ENCODE measurements at regions not wholly inside any gene's neighbourhood (a gene's known extent, or its start where the extent isn't known, plus 50 kb on each side); places are given as distances from the start of the nearest gene placed in this dataset.

GRCh38 chr1:209364716-209365115 is 218.8 kb upstream of the CAMK1G start:
- no peak for DNase-seq

GRCh38 chr1:209367061-209367772 is 216.3 kb upstream of the CAMK1G start:
- DNase-seq: no peak

- DNase-seq: peak; percentile 69
Observed at GRCh38 chr1:209368864-209369598, 214.5 kb upstream of the CAMK1G start.

GRCh38 chr1:209370241-209370995 is 213.1 kb upstream of the CAMK1G start:
- no peak for DNase-seq

GRCh38 chr1:209375097-209375496 is 208.4 kb upstream of the CAMK1G start:
- no peak for DNase-seq

- no peak for DNase-seq
Observed at GRCh38 chr1:209375671-209376365, 207.7 kb upstream of the CAMK1G start.

- DNase-seq: no peak
Observed at GRCh38 chr1:209376774-209377173, 206.7 kb upstream of the CAMK1G start.

GRCh38 chr1:209377995-209378394 is 205.5 kb upstream of the CAMK1G start:
- DNase-seq: no peak

GRCh38 chr1:209379280-209379679 is 204.2 kb upstream of the CAMK1G start:
- no peak for DNase-seq

- DNase-seq: no peak
Observed at GRCh38 chr1:209380420-209380819, 203.1 kb upstream of the CAMK1G start.

- DNase-seq: no peak
Observed at GRCh38 chr1:209382231-209383100, 201.0 kb upstream of the CAMK1G start.

- DNase-seq: no peak
Observed at GRCh38 chr1:209383422-209383821, 200.1 kb upstream of the CAMK1G start.

GRCh38 chr1:209383907-209384709 is 199.4 kb upstream of the CAMK1G start:
- DNase-seq: no peak

- DNase-seq: no peak
Observed at GRCh38 chr1:209384710-209385550, 198.6 kb upstream of the CAMK1G start.

- DNase-seq: no peak
Observed at GRCh38 chr1:209386156-209386555, 197.4 kb upstream of the CAMK1G start.

- no peak for DNase-seq
Observed at GRCh38 chr1:209387271-209387968, 196.1 kb upstream of the CAMK1G start.

GRCh38 chr1:209387969-209388329 is 195.6 kb upstream of the CAMK1G start:
- DNase-seq: no peak

GRCh38 chr1:209388358-209388757 is 195.2 kb upstream of the CAMK1G start:
- no peak for DNase-seq

- no peak for DNase-seq
Observed at GRCh38 chr1:209389258-209389657, 194.3 kb upstream of the CAMK1G start.

- DNase-seq: no peak
Observed at GRCh38 chr1:209389975-209390374, 193.5 kb upstream of the CAMK1G start.

Data from eye (tissue), 1 donor.